NT2/D1 (cell line): ENCODE measurements at regions not wholly inside any gene's neighbourhood (a gene's known extent, or its start where the extent isn't known, plus 50 kb on each side); places are given as distances from the start of the nearest gene placed in this dataset.

Experiments used
- YY1 ChIP-seq: IDR thresholded peaks from 2 replicates; pipeline ENCODE4 v1.6.1; 2011; ENCODE audit not compliant: insufficient read length, insufficient read depth
- ZNF274 ChIP-seq: IDR thresholded peaks from 2 replicates; pipeline ENCODE4 v1.6.1; 2011; ENCODE audit warnings: mild to moderate bottlenecking, low read depth, low read length

DNA sequence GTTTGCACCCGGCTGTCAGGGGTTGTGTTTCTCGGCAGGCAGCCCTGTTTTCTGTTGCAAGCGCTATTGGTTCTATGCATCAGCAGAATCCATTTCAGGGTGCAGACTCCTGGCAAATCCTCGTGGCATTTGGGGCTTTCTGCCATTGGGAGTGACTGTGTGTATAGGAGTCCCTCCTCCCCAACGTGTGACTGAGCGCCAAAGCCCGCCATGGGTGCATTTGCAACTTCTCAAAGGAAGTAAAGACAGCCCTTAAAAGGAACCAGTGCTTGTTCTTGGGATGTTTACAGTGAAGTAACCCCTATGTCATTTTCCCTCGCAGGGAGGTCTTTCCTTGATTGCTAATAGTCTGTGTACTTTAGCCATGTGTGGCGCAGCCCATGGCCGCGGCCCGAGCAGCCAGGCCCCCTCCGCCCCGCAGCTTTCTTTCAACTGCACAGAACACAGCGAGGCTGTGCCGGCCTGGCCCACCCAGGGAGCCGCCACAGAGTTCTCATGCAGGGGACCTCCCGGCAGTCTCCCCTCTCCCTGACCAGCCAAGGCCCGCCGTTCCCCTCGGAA lies 175.6 kb downstream of the HSD17B3 start:
- TF ChIP-seq YY1, result peak; percentile 30
- TF ChIP-seq ZNF274, result no peak
